ENCODE measurements at regions not wholly inside any gene's neighbourhood (a gene's known extent, or its start where the extent isn't known, plus 50 kb on each side); places are given as distances from the start of the nearest gene placed in this dataset.

GRCh38 chr21:36643374-36644250 is 55.3 kb upstream of the SIM2 start:
- Mint-ChIP-seq H3K36me3 (no peaks in the 10 kb centered on the region), H3K27ac (no peak overlapping the region), H3K4me3 (peak overlapping the region in 1 of 4 donors; percentile 39), H3K9me3 (peaks cover 0 to 4% (median 1%) of the 10 kb centered on the region in 3 donors), H3K27me3 (peaks cover 6% of the 10 kb centered on the region), H3K4me1 (no peaks in the 10 kb centered on the region)

GRCh38 chr21:36646011-36646410 is 52.9 kb upstream of the SIM2 start:
- Mint-ChIP-seq H3K36me3 (no peaks in the 10 kb centered on the region), H3K4me3 (no peak overlapping the region), H3K9me3 (peaks cover 0 to 2% (median 1%) of the 10 kb centered on the region in 3 donors), H3K27ac (no peak overlapping the region), H3K4me1 (no peaks in the 10 kb centered on the region), H3K27me3 (peaks cover 6% of the 10 kb centered on the region)

DNA sequence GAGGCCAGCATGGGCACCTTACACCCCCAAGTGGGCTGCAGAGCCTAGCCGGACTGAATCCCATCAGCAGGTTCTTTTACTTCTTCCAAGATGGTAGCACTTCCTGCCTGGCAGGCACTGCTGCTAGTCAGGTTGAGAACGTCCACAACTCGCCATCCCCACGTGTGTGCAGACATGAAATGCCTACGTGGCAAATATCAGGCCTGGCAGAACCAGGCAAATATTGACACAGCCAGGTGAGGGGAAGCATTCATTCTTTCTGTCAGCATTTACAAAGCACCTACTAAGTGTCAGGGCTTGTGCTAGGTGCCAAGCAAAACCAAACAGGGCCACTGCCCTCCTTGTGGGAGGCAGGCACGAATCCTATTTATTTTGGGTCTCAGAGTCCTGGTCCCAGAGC is 52.3 kb upstream of the SIM2 start:
- peaks cover 0 to 2% (median 1%) of the 10 kb centered on the region in 3 donors for H3K9me3 Mint-ChIP-seq
- H3K36me3 Mint-ChIP-seq = no peaks in the 10 kb centered on the region
- no peak overlapping the region for H3K4me3 Mint-ChIP-seq
- no peaks in the 10 kb centered on the region for H3K4me1 Mint-ChIP-seq
- H3K27ac Mint-ChIP-seq = no peak overlapping the region
- H3K27me3 Mint-ChIP-seq = peaks cover 6% of the 10 kb centered on the region

GRCh38 chr21:36647279-36648093 is 51.4 kb upstream of the SIM2 start:
- Mint-ChIP-seq H3K36me3 (no peaks in the 10 kb centered on the region), H3K27ac (no peak overlapping the region), H3K9me3 (peaks cover 0 to 2% (median 1%) of the 10 kb centered on the region in 3 donors), H3K4me3 (no peak overlapping the region), H3K27me3 (peaks cover 4% of the 10 kb centered on the region), H3K4me1 (no peaks in the 10 kb centered on the region)
